MM.1S (cell line): ENCODE measurements at regions not wholly inside any gene's neighbourhood (a gene's known extent, or its start where the extent isn't known, plus 50 kb on each side); places are given as distances from the start of the nearest gene placed in this dataset.

ENCODE experiments used
- EZH2 ChIP-seq: fragments of 300-600 bp; sonication (generic); optimal IDR thresholded peaks from 2 replicates; pipeline ENCODE3; 2017; ENCODE audit warnings: low read depth, mild to moderate bottlenecking, antibody characterized with exemption, low read length, mixed read lengths
- EZH2phosphoT487 ChIP-seq: fragments of 300-600 bp; sonication (generic); IDR thresholded peaks from 2 replicates; pipeline ENCODE4 v1.6.1; 2018; ENCODE audit warnings: antibody characterized with exemption, low read length
- TF ChIP-seq, protein P1 (sequence below): fragments of 300-600 bp; sonication (generic); IDR thresholded peaks from 2 replicates; pipeline ENCODE4 v1.5.1; 2016; ENCODE audit warnings: antibody characterized with exemption, low read length, mixed read lengths

DNA sequence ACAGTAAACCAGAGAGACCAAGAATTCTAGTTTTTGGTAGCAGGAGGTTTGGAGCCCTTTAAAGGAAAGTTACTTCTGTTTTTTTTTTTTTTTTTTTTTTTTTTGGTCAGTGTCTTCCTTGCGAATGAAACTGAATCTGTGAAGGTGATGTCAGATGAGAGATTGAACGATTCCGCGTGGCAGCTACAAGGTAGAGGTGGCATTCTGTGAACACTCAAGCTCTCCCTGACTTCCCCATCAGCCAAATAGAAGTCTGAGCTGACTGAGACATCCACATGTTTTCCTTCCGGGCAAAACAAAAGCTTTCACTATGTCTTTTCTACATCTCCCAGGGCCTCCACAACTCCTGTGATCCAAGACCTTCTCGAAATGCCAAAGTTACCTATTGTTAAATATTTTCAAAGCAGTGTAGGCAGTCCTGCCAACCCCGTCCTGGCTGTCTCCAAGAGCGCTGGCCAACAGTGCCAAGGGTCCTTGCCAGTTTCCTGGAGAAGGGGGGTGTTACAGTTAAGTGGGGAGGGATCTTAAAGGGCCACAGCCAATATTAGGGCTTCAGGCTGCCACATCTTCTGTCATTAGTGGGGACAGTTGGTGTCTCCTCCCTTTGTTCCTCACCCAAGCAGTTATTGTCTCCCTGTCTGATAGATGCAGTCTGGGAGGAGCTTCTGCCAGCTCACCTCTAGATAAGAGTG lies 102.9 kb upstream of the SLC34A2 start:
- TF ChIP-seq, protein P1, sequence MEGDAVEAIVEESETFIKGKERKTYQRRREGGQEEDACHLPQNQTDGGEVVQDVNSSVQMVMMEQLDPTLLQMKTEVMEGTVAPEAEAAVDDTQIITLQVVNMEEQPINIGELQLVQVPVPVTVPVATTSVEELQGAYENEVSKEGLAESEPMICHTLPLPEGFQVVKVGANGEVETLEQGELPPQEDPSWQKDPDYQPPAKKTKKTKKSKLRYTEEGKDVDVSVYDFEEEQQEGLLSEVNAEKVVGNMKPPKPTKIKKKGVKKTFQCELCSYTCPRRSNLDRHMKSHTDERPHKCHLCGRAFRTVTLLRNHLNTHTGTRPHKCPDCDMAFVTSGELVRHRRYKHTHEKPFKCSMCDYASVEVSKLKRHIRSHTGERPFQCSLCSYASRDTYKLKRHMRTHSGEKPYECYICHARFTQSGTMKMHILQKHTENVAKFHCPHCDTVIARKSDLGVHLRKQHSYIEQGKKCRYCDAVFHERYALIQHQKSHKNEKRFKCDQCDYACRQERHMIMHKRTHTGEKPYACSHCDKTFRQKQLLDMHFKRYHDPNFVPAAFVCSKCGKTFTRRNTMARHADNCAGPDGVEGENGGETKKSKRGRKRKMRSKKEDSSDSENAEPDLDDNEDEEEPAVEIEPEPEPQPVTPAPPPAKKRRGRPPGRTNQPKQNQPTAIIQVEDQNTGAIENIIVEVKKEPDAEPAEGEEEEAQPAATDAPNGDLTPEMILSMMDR, result no peak
- TF ChIP-seq EZH2 (no peak), EZH2phosphoT487 (no peak)
